Heart left ventricle (tissue), 16 donors: ENCODE measurements at regions not wholly inside any gene's neighbourhood (a gene's known extent, or its start where the extent isn't known, plus 50 kb on each side); places are given as distances from the start of the nearest gene placed in this dataset.

ENCODE experiments used
- ATAC-seq, 4 donors: fragments of 200-7000 bp; cut with Tn5 transposase; one replicate each; pipeline ENCODE4 v1.9.1; 2020 to 2022; ENCODE audit warnings: moderate library complexity in 4 of 4, mild to moderate bottlenecking in 3 of 4, moderate number of reproducible peaks in 1 of 4
- DNase-seq, 5 donors: peaks; one replicate each; pipeline ENCODE4 v3.0.0-alpha.2; 2020
- H3K27ac ChIP-seq, 12 donors: fragments of 200-600 bp; sonication (generic) in 4 of 12; one replicate each; pipeline versions ENCODE4 v1.5.0 to v1.8.0; 2016 to 2022; ENCODE audit warnings: mild to moderate bottlenecking in 2 of 12
- H3K27me3 ChIP-seq, 9 donors: fragments of 200-600 bp; sonication (generic) in 2 of 9; one replicate each; pipeline versions ENCODE4 v1.5.1 to v1.8.0; 2016 to 2022; ENCODE audit warnings: mild to moderate bottlenecking in 3 of 9
- H3K36me3 ChIP-seq, 9 donors: fragments of 200-600 bp; sonication (generic) in 2 of 9; one replicate each; pipeline versions ENCODE4 v1.5.0 to v1.8.0; 2018 to 2022; ENCODE audit warnings: mild to moderate bottlenecking in 2 of 9
- H3K4me1 ChIP-seq, 12 donors: fragments of 200-600 bp; sonication (generic) in 4 of 12; one replicate each; pipeline versions ENCODE4 v1.5.0 to v1.8.0; 2016 to 2022; ENCODE audit warnings: mild to moderate bottlenecking in 3 of 12
- H3K4me3 ChIP-seq, 12 donors: fragments of 200-600 bp; sonication (generic) in 4 of 12; one replicate each; pipeline versions ENCODE4 v1.5.0 to v1.8.0; 2017 to 2022; ENCODE audit warnings: mild to moderate bottlenecking in 9 of 12, moderate library complexity in 4 of 12
- H3K9me3 ChIP-seq, 12 donors: fragments of 200-600 bp; sonication (generic) in 4 of 12; one replicate each; pipeline versions ENCODE4 v1.5.0 to v1.8.0; 2016 to 2022; ENCODE audit warnings: mild to moderate bottlenecking in 1 of 12
- CTCF ChIP-seq, 12 donors: fragments of 200-600 bp; sonication (generic) in 4 of 12; IDR thresholded peaks; one replicate each; pipeline versions ENCODE4 v1.5.0 to v1.8.0; 2018 to 2022; ENCODE audit warnings: antibody characterized with exemption in 12 of 12, mild to moderate bottlenecking in 5 of 12
- POLR2A ChIP-seq, 2 donors: fragments of 450-650 bp; IDR thresholded peaks; one replicate each; pipeline ENCODE4 v1.6.1; 2017; ENCODE audit warnings: antibody characterized with exemption in 2 of 2, mild to moderate bottlenecking in 2 of 2, moderate library complexity in 2 of 2
- WGBS, 4 donors: extraction: QIAGEN DNeasy Blood & Tissue Kit in 2 of 4; methylation state at CpG; one replicate each; pipeline versions ENCODE4 v1.1.5 to v1.1.7; 2013 to 2018; 5-methylcytosine and 5-hydroxymethylcytosine counted together
- intact Hi-C, 10 donors: fragments of 100-400 bp; cut with DNase I; formaldehyde crosslinking; loops; one replicate each; pipeline versions ENCODE4 v1.11.1 to v1.14.2; 2022
- donor health status: ischemic (EF 13 %, LVEDD 7.1; RV severe dilation, severe dysfunction).
- donor health status: healthy with polysubstance abuse.
- donor health status: DM: no; HTN: yes; CAD: no.
- donor health status: DM: no; HTN: no; CAD: no.
- donor health status: ischemic (EF 25% LVEDD 6.9; RV normal size, moderate dysfunction).
- donor health status: ischemic (EF 25% LVEDD 5.7; RV mildly dilated, moderate dysfunction).
- donor health status: healthy.
- donor health status: DM: yes; HTN: yes; CAD: no.
- donor health status: ischemic (EF 35%, LVEDD 5.7; RV mildly dilated, moderate dysfunction).
- donor health status: nonischemic (EF 11% LVEDD 7.7; RV severe dilation, severe dysfunction).
- donor health status: DM: yes; HTN: yes; CAD: no.
- donor health status: PGD.
- donor health status: ischemic (EF 29% LVEDD 5.4; RV normal size, mild dysfunction).
- donor health status: nonischemic (EF 23%, LVEDD 6.1; RV moderate dilation, normal function).

GRCh38 chr6:79783670-79784394, 152.7 kb downstream of the SH3BGRL2 start:
- WGBS, 4 donors = 74 to 85% (median 79%) methylated on average over 4 of the region's 4 CpGs
- intact Hi-C loops = loop anchor here in 1 of 10 donors (10.0 kb wide), 1 partner anchor 81 kb away; no protein-coding TSS in a partner anchor
- no peak for TF ChIP-seq POLR2A (IDR thresholded peaks at IDR 0.05)
- TF ChIP-seq CTCF (IDR thresholded peaks at IDR 0.05) = no peak

GRCh38 chr6:79782792-79783580, 151.9 kb downstream of the SH3BGRL2 start:
- Histone ChIP-seq H3K4me1 (peaks cover 0 to 7% (median 0%) of the 10 kb centered on the region in 12 donors), H3K9me3 (no peaks in the 10 kb centered on the region), H3K36me3 (no peaks in the 10 kb centered on the region), H3K4me3 (no peak overlapping the region), H3K27me3 (no peaks in the 10 kb centered on the region), H3K27ac (no peak overlapping the region)
- DNase-seq (no peak), ATAC-seq (no peak)
- 82 to 88% (median 85%) methylated on average over 5 of the region's 5 CpGs for WGBS, 4 donors
- intact Hi-C loops = loop anchor here in 1 of 10 donors (10.0 kb wide), 1 partner anchor 82 kb away; no protein-coding TSS in a partner anchor
- TF ChIP-seq CTCF (IDR thresholded peaks at IDR 0.05) = no peak
- no peak for TF ChIP-seq POLR2A (IDR thresholded peaks at IDR 0.05)

More at GRCh38 chr6:79783670-79784394, 152.7 kb downstream of the SH3BGRL2 start:
- DNase-seq (no peak), ATAC-seq (no peak)
- Histone ChIP-seq H3K9me3 (no peaks in the 10 kb centered on the region), H3K36me3 (no peaks in the 10 kb centered on the region), H3K4me3 (no peak overlapping the region), H3K27me3 (no peaks in the 10 kb centered on the region), H3K4me1 (no peaks in the 10 kb centered on the region), H3K27ac (no peak overlapping the region)

- intact Hi-C loops = loop anchor here in 1 of 10 donors (10.0 kb wide), 1 partner anchor 83 kb away; no protein-coding TSS in a partner anchor
- Histone ChIP-seq H3K9me3 (no peaks in the 10 kb centered on the region), H3K4me1 (peaks cover 0 to 11% (median 0%) of the 10 kb centered on the region in 12 donors), H3K27ac (no peak overlapping the region), H3K36me3 (no peaks in the 10 kb centered on the region), H3K4me3 (no peak overlapping the region), H3K27me3 (no peaks in the 10 kb centered on the region)
- DNase-seq = no peak
- no peak for ATAC-seq
- 88 to 91% (median 90%) methylated on average over 4 of the region's 4 CpGs for WGBS, 4 donors
- TF ChIP-seq POLR2A (IDR thresholded peaks at IDR 0.05) = no peak
- TF ChIP-seq CTCF (IDR thresholded peaks at IDR 0.05) = no peak
Measured at GRCh38 chr6:79781916-79782315, 150.8 kb downstream of the SH3BGRL2 start.

GRCh38 chr6:79780881-79781280, 149.8 kb downstream of the SH3BGRL2 start:
- DNase-seq = no peak
- peaks cover 0 to 11% (median 0%) of the 10 kb centered on the region in 12 donors for H3K4me1 ChIP-seq
- no peaks in the 10 kb centered on the region for H3K9me3 ChIP-seq
- TF ChIP-seq POLR2A (IDR thresholded peaks at IDR 0.05) (no peak), CTCF (IDR thresholded peaks at IDR 0.05) (no peak)
- 96 to 98% (median 96%) methylated on average over 1 of the region's 1 CpG for WGBS, 4 donors
- H3K27me3 ChIP-seq = no peaks in the 10 kb centered on the region
- intact Hi-C loops = loop anchor here in 1 of 10 donors (10.0 kb wide), 1 partner anchor 84 kb away; no protein-coding TSS in a partner anchor
- no peak for ATAC-seq
- no peak overlapping the region for H3K4me3 ChIP-seq
- H3K36me3 ChIP-seq = no peaks in the 10 kb centered on the region
- no peak overlapping the region for H3K27ac ChIP-seq
